ENCODE measurements at regions not wholly inside any gene's neighbourhood (a gene's known extent, or its start where the extent isn't known, plus 50 kb on each side); places are given as distances from the start of the nearest gene placed in this dataset.

DNA sequence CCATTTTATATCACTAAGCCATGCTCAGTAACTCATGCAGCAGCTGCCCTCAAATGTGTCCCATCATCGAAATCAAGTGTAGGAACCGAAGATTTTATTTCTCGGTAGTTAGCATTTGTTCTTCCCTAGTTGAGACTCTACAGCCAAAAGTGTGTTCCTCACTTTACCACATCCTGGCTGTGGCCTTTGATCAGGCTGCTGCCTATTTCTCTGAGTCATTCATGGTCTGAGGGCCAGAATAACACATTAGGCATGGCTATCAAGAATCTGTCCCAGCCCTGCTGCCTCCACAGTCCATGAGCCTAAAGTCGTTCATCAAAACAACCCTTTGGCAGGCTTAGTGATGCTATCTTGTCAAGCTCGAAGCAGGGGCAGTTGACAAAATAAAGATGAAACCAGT is 300.1 kb downstream of the TDRD15 start:
- TF ChIP-seq RNF2 (conservative IDR thresholded peaks at IDR 0.05; ENCODE audit: low read depth) (no peak), FOXM1 (CRISPR knock-in tag; IDR thresholded peaks at IDR 0.05) (no peak), NCOR1 (IDR thresholded peaks at IDR 0.05; ENCODE audit: borderline replicate concordance, low read length) (no peak), SAFB2 (CRISPR knock-in tag; IDR thresholded peaks at IDR 0.05; ENCODE audit: borderline replicate concordance, low read depth) (no peak), RFX5 (IDR thresholded peaks at IDR 0.05; ENCODE audit: low read depth, low read length) (no peak), CREM (IDR thresholded peaks at IDR 0.05) (no peak), CREM (CRISPR knock-in tag; IDR thresholded peaks at IDR 0.05) (no peak), ZNF263 (CRISPR knock-in tag; IDR thresholded peaks at IDR 0.05) (no peak), PCBP1 (IDR thresholded peaks at IDR 0.05; ENCODE audit: borderline replicate concordance, low read depth, low read length) (no peak), TAF1 (CRISPR knock-in tag; IDR thresholded peaks at IDR 0.05) (no peak), MZF1 (CRISPR knock-in tag; IDR thresholded peaks at IDR 0.05; ENCODE audit: borderline replicate concordance) (no peak), POLR2A (IDR thresholded peaks at IDR 0.05; ENCODE audit: insufficient read depth in 1 of 2, low read depth in 2 of 2, low read length in 2 of 2) (no peak)
- TF ChIP-seq, protein P1, sequence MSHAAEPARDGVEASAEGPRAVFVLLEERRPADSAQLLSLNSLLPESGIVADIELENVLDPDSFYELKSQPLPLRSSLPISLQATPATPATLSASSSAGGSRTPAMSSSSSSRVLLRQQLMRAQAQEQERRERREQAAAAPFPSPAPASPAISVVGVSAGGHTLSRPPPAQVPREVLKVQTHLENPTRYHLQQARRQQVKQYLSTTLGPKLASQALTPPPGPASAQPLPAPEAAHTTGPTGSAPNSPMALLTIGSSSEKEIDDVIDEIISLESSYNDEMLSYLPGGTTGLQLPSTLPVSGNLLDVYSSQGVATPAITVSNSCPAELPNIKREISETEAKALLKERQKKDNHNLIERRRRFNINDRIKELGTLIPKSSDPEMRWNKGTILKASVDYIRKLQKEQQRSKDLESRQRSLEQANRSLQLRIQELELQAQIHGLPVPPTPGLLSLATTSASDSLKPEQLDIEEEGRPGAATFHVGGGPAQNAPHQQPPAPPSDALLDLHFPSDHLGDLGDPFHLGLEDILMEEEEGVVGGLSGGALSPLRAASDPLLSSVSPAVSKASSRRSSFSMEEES (CRISPR knock-in tag; IDR thresholded peaks at IDR 0.05): no peak
- TF ChIP-seq, protein P2, sequence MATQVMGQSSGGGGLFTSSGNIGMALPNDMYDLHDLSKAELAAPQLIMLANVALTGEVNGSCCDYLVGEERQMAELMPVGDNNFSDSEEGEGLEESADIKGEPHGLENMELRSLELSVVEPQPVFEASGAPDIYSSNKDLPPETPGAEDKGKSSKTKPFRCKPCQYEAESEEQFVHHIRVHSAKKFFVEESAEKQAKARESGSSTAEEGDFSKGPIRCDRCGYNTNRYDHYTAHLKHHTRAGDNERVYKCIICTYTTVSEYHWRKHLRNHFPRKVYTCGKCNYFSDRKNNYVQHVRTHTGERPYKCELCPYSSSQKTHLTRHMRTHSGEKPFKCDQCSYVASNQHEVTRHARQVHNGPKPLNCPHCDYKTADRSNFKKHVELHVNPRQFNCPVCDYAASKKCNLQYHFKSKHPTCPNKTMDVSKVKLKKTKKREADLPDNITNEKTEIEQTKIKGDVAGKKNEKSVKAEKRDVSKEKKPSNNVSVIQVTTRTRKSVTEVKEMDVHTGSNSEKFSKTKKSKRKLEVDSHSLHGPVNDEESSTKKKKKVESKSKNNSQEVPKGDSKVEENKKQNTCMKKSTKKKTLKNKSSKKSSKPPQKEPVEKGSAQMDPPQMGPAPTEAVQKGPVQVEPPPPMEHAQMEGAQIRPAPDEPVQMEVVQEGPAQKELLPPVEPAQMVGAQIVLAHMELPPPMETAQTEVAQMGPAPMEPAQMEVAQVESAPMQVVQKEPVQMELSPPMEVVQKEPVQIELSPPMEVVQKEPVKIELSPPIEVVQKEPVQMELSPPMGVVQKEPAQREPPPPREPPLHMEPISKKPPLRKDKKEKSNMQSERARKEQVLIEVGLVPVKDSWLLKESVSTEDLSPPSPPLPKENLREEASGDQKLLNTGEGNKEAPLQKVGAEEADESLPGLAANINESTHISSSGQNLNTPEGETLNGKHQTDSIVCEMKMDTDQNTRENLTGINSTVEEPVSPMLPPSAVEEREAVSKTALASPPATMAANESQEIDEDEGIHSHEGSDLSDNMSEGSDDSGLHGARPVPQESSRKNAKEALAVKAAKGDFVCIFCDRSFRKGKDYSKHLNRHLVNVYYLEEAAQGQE (IDR thresholded peaks at IDR 0.05; ENCODE audit: borderline replicate concordance in 1 of 2, low read depth in 1 of 2, low read length in 2 of 2): no peak
- TF ChIP-seq, protein P3, sequence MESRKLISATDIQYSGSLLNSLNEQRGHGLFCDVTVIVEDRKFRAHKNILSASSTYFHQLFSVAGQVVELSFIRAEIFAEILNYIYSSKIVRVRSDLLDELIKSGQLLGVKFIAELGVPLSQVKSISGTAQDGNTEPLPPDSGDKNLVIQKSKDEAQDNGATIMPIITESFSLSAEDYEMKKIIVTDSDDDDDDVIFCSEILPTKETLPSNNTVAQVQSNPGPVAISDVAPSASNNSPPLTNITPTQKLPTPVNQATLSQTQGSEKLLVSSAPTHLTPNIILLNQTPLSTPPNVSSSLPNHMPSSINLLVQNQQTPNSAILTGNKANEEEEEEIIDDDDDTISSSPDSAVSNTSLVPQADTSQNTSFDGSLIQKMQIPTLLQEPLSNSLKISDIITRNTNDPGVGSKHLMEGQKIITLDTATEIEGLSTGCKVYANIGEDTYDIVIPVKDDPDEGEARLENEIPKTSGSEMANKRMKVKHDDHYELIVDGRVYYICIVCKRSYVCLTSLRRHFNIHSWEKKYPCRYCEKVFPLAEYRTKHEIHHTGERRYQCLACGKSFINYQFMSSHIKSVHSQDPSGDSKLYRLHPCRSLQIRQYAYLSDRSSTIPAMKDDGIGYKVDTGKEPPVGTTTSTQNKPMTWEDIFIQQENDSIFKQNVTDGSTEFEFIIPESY (CRISPR knock-in tag; IDR thresholded peaks at IDR 0.05): no peak

All from HepG2 (cell line).